ENCODE measurements at regions not wholly inside any gene's neighbourhood (a gene's known extent, or its start where the extent isn't known, plus 50 kb on each side); places are given as distances from the start of the nearest gene placed in this dataset.

DNA sequence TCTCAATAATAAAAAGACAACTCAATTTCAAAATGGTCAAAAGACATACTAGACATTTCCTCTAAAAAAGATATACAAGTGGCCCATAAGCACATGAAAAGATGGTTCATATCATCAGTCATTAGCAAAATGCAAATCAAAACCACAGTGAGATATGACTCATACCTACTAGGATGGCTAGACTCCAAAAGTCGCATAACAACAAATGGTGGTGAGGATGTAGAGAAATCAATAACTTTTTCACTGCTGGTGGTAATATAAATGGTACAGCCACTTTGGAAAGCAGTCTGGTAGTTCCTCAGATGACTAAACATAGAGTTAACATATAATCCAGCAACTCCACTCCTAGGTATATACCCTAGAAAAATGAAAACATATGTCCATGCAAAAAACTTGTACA is 242.3 kb upstream of the NOL4 start:
- no peak overlapping the region for H3K4me3 ChIP-seq (ENCODE audit: low read depth, low read length)
- TF ChIP-seq, protein P1, sequence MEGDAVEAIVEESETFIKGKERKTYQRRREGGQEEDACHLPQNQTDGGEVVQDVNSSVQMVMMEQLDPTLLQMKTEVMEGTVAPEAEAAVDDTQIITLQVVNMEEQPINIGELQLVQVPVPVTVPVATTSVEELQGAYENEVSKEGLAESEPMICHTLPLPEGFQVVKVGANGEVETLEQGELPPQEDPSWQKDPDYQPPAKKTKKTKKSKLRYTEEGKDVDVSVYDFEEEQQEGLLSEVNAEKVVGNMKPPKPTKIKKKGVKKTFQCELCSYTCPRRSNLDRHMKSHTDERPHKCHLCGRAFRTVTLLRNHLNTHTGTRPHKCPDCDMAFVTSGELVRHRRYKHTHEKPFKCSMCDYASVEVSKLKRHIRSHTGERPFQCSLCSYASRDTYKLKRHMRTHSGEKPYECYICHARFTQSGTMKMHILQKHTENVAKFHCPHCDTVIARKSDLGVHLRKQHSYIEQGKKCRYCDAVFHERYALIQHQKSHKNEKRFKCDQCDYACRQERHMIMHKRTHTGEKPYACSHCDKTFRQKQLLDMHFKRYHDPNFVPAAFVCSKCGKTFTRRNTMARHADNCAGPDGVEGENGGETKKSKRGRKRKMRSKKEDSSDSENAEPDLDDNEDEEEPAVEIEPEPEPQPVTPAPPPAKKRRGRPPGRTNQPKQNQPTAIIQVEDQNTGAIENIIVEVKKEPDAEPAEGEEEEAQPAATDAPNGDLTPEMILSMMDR (IDR thresholded peaks at IDR 0.05; ENCODE audit: low read depth, low read length): no peak

DNA sequence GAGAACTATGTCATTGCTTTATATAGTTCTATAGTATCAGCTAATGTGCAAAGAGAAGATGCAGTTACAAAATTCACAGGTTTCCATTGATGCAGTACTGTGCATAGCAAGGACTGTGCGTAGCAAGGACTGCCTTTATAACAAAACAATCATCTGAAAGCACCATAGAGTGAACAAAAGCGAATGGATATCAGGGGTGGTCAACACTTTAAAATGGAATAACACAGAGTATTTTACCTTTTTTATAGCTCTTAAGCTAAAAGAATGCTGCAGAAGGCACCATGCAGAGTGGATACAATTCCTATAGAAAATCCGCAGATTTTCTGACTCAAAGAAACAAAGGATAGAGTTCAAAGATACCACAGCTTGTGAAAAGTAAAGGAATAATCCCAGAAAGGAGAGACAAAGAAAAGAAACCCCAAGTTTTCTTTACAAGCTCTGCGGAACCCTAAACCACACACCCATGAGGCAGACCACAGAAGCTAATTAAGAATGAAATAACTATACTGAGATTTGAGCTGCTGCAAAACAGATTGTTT is 229.9 kb upstream of the DTNA start:
- TF ChIP-seq, protein P1 (IDR thresholded peaks at IDR 0.05; ENCODE audit: low read depth, low read length): no peak
- no peak overlapping the region for H3K4me3 ChIP-seq (ENCODE audit: low read depth, low read length)

DNA sequence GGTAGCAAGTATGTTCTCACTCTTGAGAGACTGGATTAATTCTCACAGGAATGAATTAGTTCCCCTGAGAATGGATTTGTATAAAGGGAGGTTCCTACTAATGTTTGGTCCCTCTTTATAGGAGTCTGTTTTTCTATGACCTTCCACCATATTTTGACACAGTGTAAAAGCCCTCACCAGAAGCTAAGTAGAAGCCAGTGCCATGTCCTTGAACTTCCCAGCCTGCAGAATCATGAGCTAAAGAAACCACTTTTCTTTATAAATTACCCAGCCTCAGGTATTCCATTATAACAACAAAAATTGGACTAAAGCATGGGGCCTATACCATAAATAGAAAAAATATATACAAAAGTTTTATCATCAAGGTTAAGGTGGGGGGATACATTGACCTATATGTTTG is 227.9 kb upstream of the DTNA start:
- no peak overlapping the region for H3K4me3 ChIP-seq (ENCODE audit: low read depth, low read length)
- TF ChIP-seq, protein P1 (IDR thresholded peaks at IDR 0.05; ENCODE audit: low read depth, low read length): no peak

DNA sequence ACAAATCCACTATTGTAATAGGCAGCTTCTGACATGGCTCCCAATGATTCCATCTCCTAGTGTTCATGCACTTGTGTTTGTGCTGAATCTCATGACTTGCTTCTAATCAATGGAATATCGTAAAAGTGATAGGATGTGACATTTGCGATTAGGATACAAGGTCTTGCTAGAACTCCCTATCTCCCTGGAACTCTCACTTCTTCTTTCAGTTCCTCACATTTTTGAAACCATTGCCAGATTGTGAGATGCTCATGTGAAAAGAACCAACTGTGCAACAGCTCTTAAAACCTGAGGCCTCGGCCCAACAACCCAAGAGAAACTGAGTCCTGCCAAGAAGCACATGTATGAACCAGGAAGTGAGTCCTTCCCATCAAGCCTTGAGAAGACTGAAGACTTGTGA is 226.9 kb upstream of the DTNA start:
- TF ChIP-seq, protein P1 (IDR thresholded peaks at IDR 0.05; ENCODE audit: low read depth, low read length): no peak
- H3K4me3 ChIP-seq (ENCODE audit: low read depth, low read length): no peak overlapping the region

DNA sequence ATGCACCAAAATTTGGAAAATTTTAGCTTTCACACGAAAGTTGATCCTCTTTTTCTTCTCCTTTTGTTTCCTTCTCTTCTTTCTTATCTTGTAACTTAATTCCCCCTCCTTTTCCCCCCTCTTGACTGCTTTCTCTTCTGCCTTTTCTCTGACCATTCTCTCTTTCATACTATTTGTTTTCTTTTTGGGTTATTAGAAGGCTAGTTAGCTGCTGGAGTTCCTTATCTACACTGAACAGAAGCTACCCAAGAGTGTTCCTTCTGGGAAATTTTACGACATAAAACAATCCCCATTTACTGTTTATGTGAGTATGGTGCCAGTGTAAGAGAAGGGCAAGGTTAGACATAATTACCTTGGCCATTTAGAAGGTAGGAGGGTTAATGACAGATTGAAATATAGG is 218.4 kb upstream of the DTNA start:
- TF ChIP-seq, protein P1 (IDR thresholded peaks at IDR 0.05; ENCODE audit: low read depth, low read length): no peak
- H3K4me3 ChIP-seq (ENCODE audit: low read depth, low read length): no peak overlapping the region

DNA sequence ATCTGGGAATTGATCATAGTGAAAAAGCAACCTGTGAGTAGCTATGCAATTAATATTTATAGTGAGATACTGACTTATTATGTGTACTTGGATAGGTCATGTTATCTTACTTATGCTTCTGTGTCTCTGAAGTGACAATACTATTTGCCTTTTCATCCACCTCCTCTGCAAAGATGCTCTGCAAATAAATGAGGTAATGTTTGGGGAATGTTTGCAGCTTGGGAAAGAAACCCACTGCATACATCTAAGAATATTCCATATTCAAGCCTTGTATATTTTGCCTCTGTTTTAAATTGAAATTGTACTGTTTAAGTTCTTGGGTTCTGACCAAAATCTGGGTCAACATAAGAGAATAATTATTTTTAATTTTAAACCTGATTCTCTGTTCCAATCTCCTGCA is 217.4 kb upstream of the DTNA start:
- H3K4me3 ChIP-seq (ENCODE audit: low read depth, low read length): no peak overlapping the region
- TF ChIP-seq, protein P1 (IDR thresholded peaks at IDR 0.05; ENCODE audit: low read depth, low read length): no peak

DNA sequence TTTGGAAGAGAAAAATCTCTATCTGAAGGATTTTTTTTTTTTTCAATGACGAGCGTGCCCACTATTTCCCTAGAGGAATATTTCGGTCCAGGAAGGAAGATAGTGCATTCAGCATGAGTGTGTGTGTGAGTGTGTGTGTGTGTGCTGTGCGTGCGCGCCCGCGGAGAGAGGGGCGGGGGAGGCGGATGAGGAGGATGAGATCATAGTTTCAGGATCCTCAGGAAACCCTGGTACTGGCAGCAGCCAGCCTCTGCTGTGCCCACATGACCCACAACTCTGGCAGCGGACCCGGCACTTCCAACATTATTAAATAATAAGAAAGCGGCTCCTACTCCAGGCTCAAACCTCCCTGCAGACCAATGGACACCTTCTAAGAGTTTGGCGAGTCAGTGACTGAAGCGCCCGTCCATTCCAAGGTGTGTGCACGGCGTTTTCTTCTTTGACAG is 217.0 kb upstream of the DTNA start:
- peak overlapping the region; percentile 29; the same call in 1 of the 2 replicates for H3K4me3 ChIP-seq (ENCODE audit: low read depth, low read length)
- TF ChIP-seq, protein P1 (IDR thresholded peaks at IDR 0.05; ENCODE audit: low read depth, low read length): no peak
